Limb (tissue), 2 donors: ENCODE measurements at regions not wholly inside any gene's neighbourhood (a gene's known extent, or its start where the extent isn't known, plus 50 kb on each side); places are given as distances from the start of the nearest gene placed in this dataset.

Source experiments
- DNase-seq, 2 donors: peaks; one replicate each; pipeline ENCODE4 v3.0.0-alpha.2; 2016; ENCODE audit errors: extremely low spot score in 2 of 2

DNA sequence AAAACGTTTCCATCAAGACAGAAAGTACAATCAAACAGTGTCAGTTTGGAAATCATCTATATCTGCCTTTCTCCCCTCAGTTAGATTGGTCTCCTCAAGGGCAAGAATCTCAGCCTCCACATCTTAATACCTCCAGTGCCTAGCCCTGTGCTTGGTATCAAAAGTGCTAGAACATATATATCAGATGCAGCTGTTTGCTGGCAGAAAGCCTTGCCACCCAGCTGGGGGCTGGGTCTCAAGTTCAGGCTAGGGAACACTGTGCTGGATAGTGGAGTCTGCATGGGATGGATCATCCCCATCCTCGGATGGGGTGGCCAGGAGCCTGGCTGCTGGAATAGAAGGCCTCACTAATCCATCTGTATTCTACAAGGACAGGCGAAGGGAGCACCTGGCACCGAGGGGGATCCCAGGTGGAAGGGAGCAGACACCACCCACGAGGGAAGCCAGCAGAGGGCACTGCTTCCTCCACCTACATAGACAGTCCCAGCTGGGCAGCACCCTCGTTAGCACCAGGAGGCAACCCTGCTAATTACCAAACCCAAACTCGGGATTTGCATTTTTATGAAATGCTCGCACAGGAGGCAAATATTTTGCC lies 602.2 kb downstream of the BUD13 start:
- DNase-seq, result peak in 1 of 2 donors; percentile 25

GRCh38 chr11:116169776-116170175 lies 603.0 kb downstream of the BUD13 start:
- peak in 1 of 2 donors; percentile 1 for DNase-seq

GRCh38 chr11:116168459-116168787 lies 604.4 kb downstream of the BUD13 start:
- peak in 1 of 2 donors; percentile 3 for DNase-seq

DNA sequence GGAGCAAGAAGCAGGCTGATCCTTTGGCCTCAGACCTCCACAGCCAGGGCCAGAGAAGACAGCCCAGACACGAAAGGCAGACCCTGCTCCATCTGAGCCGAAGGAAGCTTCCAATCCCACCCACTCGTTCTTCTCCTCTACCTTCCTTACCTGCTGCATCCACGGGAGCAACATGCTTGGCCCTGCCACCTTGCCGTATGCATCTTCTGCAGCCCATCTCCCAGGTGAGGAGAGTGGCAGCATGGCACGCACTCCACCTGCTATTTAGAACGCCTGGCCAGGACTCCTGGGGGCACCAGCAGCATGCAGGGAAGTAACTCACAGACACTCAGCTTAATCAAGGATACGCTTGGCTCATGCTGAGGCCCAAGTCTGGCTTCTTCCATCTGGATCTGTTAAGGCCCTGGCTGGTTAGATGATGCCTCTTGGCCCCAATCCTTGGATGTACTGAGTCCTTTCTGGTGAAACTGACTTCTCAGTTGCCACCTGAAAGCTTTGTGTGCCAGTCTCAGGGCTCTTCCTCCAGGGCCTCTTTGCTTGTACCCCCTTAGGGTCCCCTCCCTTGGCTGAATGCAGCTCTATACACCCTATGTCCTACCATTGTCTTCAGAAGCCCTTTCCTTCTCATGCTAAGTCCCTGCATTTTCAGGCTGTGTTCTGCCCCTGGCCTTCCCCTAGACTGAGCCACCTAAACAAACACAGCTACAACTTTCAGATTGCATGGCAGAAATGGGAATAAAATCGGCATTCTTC lies 604.9 kb downstream of the BUD13 start:
- DNase-seq, result peak in 1 of 2 donors; percentile 10

DNA sequence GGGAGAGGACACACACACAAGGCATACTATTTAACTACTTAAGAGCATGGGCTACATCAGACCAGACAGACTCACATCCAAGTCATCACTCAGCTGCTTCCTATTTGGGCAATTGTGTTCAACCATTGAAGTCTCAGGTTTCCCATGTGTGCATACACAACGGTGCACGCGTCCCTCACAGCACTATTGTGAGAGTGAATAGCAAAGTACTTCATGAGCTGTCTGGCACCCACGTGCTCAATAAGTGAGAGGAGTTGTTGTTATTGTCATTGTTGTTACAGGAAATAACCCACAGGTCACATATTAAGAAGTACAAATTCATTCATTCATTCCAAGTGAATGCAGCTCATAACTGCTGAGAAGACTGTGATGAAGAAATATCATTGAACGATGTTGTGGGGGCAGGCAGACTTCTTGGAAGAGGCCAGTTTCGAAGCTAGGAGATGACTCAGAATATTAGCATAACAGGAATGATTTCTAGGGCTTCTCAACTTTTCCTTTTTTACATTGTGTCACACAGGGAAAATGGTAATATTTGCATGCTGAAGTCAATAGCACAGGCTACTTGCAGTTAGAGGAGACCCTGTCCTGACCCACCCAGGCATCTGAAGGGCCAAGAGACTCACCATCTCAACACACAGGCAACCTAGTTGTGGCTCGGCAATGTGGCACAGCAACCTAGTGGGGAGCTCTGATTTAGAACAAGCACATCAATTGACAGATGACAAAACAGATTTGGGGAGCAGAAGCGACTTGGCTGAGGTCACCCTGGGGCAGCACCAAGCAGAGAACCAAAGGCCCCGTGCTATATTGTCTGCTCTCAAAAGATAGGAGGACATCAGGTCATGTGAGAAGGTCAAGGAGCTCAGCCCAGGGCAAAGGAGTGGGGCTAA lies 606.0 kb downstream of the BUD13 start:
- DNase-seq, result peak in 1 of 2 donors; percentile 5

DNA sequence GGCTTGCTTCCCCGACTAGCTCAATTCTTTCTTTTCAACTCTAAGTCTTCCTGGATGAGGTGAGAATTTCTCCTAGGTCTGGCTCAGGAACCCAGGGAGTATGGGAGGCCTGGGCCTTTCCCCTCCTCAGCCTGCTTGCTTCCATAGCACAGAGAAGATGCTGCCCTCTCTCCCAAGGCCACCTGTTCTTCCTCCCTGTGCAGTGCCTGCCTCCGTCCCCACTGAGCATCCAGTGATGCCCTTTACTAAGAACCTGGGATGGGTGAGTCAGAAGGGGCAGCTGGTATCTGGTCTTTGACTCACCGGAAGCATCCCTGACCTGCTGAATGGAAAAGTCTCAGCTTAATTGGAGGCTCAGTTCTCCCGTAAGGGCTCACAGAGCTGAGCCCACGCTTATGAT lies 607.9 kb downstream of the BUD13 start:
- DNase-seq, result no peak

DNA sequence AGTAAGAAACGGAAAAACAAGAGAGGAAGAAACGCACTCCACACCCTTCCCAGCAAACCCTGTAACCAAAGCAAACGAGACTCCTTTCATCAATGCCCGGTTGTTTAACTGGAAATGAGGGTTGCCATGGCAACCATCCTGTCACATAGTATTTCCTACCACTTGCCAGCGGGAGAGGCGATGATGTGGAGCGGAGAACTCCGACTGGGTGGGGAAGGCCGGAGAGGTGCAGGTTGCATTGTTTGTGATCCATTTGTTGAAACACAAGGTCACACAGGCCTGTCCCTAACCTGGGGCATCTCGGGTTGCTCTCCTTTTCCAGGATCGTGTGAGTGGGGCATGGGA lies 609.9 kb downstream of the BUD13 start:
- peak; percentile 21 to 56 for DNase-seq

DNA sequence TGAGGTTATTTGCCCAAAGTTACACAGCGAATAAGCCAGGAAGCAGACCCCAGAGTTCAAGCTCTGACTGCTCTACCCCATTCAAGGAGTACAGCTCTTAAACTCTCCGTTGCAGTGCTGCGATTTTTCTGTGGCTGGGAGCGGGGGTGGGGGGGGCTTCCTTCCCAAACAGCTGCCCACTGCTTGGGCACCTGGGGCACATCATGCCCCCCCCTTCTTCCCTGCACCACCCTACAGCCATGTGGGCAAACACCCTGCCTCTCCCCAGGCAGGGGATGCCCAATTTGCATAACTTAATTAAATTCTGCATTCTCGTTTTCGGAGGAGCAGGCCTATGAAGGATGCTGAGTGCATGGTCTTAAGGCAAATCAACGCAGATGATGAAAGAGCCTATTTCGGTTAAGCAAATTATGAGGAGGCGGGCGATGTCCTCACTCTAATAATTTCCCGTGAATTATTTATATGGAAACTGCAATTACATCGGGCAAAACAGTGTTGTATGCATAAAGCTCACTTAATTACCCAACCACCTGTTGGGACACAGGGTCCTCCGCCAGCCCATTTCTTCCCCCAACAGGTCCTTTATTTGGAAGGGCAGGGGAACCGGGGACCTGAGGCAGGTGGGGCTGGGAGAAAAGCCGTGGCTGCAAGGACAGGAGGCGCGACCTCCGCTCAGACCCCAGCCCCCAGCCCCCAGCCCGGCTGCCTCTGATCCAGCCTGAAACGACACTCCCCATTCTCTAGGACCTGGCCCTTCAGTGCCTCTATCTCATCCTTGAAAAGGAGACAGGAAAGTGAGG lies 610.5 kb downstream of the BUD13 start:
- DNase-seq, result peak in 1 of 2 donors; percentile 27

- no peak for DNase-seq
Measured at GRCh38 chr11:116148645-116149044, 624.1 kb downstream of the BUD13 start.

DNA sequence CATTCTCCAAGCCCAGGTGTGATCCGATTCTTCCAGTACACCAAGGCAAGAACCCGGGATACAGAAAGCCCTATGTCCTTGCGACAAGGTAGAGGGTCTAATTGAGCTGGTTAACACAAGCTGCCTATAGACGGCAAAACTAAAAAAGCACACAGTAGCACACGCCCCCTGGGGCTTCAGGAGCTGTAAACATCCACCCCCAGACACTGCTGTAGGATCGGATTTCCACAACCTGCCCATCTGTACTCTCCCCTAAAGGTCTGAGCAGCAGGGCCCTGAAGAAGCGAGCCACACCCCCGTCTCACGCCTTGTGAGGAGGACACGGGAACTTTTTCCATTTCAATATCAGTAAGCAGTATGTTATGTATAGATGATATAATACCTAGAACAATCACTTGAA lies 624.7 kb downstream of the BUD13 start:
- no peak for DNase-seq

DNA sequence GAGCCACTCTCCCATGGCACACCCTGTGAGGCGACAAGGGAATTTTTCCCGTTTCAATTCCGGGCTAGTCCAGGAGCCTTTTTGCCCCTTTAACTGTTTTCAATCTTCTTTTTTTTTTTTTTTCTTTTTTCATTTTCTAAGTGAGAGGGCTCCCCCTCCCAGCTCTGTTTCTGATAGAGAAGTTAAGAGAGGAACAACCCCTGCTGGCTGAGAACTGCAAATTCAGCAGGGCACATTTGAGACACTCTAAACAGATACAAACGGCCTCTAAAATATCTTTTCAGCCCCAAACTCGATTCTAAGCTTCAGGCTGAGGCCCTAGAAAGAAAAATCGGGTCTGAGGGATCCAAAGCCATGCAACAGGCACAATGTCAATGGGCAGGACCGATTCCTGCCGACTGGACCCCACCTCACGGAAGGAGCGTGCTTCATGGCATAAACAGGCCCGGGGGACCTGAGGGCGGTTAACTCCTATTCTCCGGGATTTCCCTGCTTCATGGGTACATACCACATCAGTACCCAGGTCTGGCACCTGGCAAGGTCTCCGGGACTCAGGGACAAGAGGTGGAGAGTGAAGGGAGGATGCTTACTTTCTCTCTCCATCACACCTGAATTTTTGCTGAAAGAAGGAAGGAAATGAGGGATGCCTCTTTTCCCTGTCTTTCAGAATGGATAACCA lies 627.5 kb downstream of the BUD13 start:
- DNase-seq, result no peak

DNA sequence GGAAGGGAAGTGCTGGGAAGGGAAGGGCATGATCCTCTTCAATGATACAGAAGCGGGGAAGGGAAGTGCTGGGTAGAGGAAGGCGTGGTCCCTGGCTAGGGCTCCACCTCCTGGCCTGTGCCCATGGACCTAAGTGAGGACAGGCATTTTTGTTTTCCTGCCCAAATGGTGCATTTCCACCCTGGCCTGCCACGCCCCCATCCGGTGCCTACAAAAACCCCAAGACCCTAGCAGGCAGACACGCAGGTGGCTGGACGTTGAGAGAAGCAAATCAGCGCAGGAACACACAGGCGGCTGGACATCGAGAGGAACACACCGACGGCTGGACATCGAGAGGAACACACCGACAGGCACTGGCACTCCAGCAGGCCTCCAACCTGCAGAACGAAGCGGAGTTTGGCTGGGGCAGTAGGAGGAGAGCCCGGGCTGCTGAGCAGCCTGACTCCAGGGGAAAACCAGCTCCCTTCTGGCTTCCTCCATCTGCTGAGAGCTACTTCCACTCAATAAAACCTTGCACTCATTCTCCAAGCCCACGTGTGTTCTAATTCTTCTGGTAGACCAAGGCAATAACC lies 628.3 kb downstream of the BUD13 start:
- DNase-seq, result no peak

DNA sequence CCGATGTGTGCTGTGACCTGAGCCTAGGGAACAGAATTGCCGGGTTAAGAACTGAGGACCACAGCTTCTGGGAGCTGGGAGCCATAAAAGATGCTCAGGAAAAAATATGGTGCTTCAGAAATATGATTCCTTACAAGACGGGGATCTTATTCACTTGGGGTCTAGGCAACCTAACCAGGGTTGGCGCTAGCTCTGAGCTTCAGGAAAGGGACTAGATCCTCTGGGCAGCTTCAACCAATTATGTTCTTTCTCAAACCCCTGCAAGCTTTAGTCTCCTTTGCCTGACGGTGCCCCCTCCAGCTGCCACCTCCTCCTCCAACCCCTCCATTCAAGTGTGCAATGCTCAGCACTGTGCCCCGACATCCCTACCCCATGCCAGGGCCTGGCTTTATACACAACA lies 634.1 kb upstream of the CADM1 start:
- DNase-seq, result no peak

- DNase-seq, result no peak
Measured at GRCh38 chr11:116137753-116138152, 633.5 kb upstream of the CADM1 start.

- DNase-seq, result no peak
Measured at GRCh38 chr11:116136987-116137674, 632.9 kb upstream of the CADM1 start.

DNA sequence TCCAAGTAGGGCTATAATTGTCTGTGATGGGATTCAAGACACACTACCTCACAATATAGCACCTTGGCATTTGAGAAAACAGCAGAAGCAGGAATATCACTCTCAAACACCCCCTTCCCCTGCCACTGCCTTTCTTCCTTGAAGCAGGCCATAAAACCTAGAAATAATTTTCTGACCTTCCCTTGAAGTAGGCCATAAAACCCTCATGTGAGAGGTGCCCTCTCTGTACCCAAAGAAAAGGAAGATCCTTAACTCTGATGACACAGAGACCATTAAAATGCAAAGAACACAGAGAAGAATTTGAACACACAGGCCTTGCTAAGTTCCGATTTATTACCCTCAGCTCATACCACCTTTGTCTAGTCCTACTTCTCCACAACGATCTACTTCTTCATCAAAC lies 631.7 kb upstream of the CADM1 start:
- no peak for DNase-seq

GRCh38 chr11:116134450-116134849 lies 630.2 kb upstream of the CADM1 start:
- DNase-seq, result no peak

- DNase-seq, result no peak
Measured at GRCh38 chr11:116132273-116132978, 628.2 kb upstream of the CADM1 start.

GRCh38 chr11:116130122-116130521 lies 625.9 kb upstream of the CADM1 start:
- no peak for DNase-seq

- DNase-seq, result no peak
Measured at GRCh38 chr11:116129456-116129855, 625.2 kb upstream of the CADM1 start.
